Sigmoid colon (tissue), 6 donors: ENCODE measurements at regions not wholly inside any gene's neighbourhood (a gene's known extent, or its start where the extent isn't known, plus 50 kb on each side); places are given as distances from the start of the nearest gene placed in this dataset.

Experiments
- DNase-seq: peaks from one replicate; pipeline ENCODE4 v3.0.0-alpha.2; 2019
- H3K27ac ChIP-seq, 4 donors: fragments of 200-600 bp; sonication (generic); one replicate each; pipeline ENCODE4 v1.5.1; 2016 to 2019; ENCODE audit warnings: mild to moderate bottlenecking in 1 of 4
- H3K27me3 ChIP-seq, 3 donors: fragments of 200-600 bp; sonication (generic); one replicate each; pipeline ENCODE4 v1.5.1; 2019; ENCODE audit warnings: mild to moderate bottlenecking in 1 of 3
- H3K36me3 ChIP-seq, 4 donors: fragments of 200-600 bp; sonication (generic); one replicate each; pipeline ENCODE4 v1.5.1; 2016 to 2019
- H3K4me1 ChIP-seq, 4 donors: fragments of 200-600 bp; sonication (generic); one replicate each; pipeline ENCODE4 v1.5.1; 2017 to 2019
- H3K4me3 ChIP-seq, 4 donors: fragments of 200-600 bp; sonication (generic); one replicate each; pipeline ENCODE4 v1.5.1; 2017 to 2019; ENCODE audit warnings: mild to moderate bottlenecking in 2 of 4, moderate library complexity in 1 of 4
- H3K9me3 ChIP-seq, 4 donors: fragments of 200-600 bp in 3 of 4; sonication (generic) in 3 of 4; one replicate each; pipeline versions ENCODE4 v1.5.1 to v1.6.1; 2013 to 2019
- CTCF ChIP-seq, 4 experiments: fragments of 450-650 bp in 3 of 4; fragments of 200-600 bp in 1 of 4; IDR thresholded peaks; one replicate each; pipeline ENCODE4 v1.5.1; 2016 to 2019; ENCODE audit warnings: antibody characterized with exemption in 4 of 4, mild to moderate bottlenecking in 3 of 4, moderate library complexity in 2 of 4
- EP300 ChIP-seq, 4 donors: sonication (generic); formaldehyde crosslinking; IDR thresholded peaks; one replicate each; pipeline ENCODE4 v1.6.1; 2017; ENCODE audit warnings: antibody characterized with exemption in 4 of 4
- POLR2A ChIP-seq, 2 donors: fragments of 450-650 bp; IDR thresholded peaks; one replicate each; pipeline ENCODE4 v1.6.1; 2016; ENCODE audit warnings: antibody characterized with exemption in 2 of 2, mild to moderate bottlenecking in 2 of 2, moderate library complexity in 2 of 2
- POLR2AphosphoS5 ChIP-seq, 4 donors: sonication (generic); formaldehyde crosslinking; IDR thresholded peaks; one replicate each; pipeline ENCODE4 v1.6.1; 2017; ENCODE audit warnings: antibody characterized with exemption in 4 of 4
- WGBS, 2 donors: extraction: QIAGEN DNeasy Blood & Tissue Kit; methylation state at CpG; one replicate each; pipeline ENCODE4 v1.1.7; 2013; 5-methylcytosine and 5-hydroxymethylcytosine counted together
- intact Hi-C: fragments of 100-400 bp; cut with DNase I; formaldehyde crosslinking; loops from one replicate; pipeline ENCODE4 v1.15.1; 2023
- donor health status: healthy with polysubstance abuse.
- donor health status: healthy.

DNA sequence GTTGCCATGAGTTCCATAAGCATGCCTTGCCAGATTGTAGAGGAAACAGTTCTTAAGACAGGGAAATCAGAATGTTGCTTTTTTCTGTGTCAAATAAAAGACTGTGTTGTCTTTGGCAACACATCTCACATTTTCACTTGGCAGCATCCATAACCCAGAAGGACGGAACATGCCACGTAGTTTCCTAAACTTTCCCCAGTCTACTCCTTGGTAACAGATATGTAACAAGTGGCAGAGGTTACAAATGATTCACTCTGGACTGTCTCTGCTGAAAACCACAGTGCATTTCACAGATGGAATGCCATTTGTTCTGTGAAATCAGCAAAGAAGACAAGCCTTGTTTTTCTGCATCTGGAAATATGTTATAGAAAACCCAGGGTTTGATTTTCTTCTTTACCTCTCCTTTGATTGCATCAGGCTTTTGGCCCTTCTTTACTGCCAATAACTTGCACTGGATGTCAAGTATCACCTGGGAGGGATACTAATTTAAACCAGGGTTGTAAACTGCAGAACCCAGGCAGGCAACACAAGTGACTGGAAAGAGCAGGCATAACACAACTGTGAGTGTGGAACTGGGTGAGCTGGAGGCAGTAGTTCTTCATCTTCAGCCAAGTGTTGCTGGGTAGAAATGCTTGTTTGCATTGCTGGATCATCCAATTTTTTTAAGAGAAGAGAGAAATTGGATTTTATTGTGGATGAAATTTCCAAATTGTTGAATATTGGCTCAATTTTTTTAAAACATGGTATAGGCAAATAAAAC, 124.4 kb upstream of the FOXB1 start:
- peaks cover 0 to 29% (median 5%) of the 10 kb centered on the region in 3 donors for H3K27me3 ChIP-seq
- H3K27ac ChIP-seq: no peak overlapping the region
- intact Hi-C loops: no loop called here
- H3K4me3 ChIP-seq: no peak overlapping the region
- no peaks in the 10 kb centered on the region for H3K9me3 ChIP-seq
- no peaks in the 10 kb centered on the region for H3K36me3 ChIP-seq
- no peaks in the 10 kb centered on the region for H3K4me1 ChIP-seq
- no peak for DNase-seq
- TF ChIP-seq POLR2AphosphoS5 (IDR thresholded peaks at IDR 0.05): no peak
- no peak for TF ChIP-seq POLR2A (IDR thresholded peaks at IDR 0.05)
- no peak for TF ChIP-seq CTCF (IDR thresholded peaks at IDR 0.05)
- TF ChIP-seq EP300 (IDR thresholded peaks at IDR 0.05): no peak
- 63 to 81% methylated on average over 2 of the region's 2 CpGs for WGBS, 2 donors

- no peaks in the 10 kb centered on the region for H3K9me3 ChIP-seq
- no peaks in the 10 kb centered on the region for H3K36me3 ChIP-seq
- peaks cover 0 to 33% (median 5%) of the 10 kb centered on the region in 3 donors for H3K27me3 ChIP-seq
- H3K4me1 ChIP-seq: no peaks in the 10 kb centered on the region
- DNase-seq: no peak
- no peak overlapping the region for H3K4me3 ChIP-seq
- 71 to 78% methylated on average over 5 of the region's 5 CpGs for WGBS, 2 donors
- H3K27ac ChIP-seq: no peak overlapping the region
- TF ChIP-seq POLR2AphosphoS5 (IDR thresholded peaks at IDR 0.05) (no peak), EP300 (IDR thresholded peaks at IDR 0.05) (no peak), POLR2A (IDR thresholded peaks at IDR 0.05) (no peak), CTCF (IDR thresholded peaks at IDR 0.05) (no peak)
- intact Hi-C loops: no loop called here
Measured at GRCh38 chr15:59876140-59876539, 128.0 kb upstream of the FOXB1 start.

DNA sequence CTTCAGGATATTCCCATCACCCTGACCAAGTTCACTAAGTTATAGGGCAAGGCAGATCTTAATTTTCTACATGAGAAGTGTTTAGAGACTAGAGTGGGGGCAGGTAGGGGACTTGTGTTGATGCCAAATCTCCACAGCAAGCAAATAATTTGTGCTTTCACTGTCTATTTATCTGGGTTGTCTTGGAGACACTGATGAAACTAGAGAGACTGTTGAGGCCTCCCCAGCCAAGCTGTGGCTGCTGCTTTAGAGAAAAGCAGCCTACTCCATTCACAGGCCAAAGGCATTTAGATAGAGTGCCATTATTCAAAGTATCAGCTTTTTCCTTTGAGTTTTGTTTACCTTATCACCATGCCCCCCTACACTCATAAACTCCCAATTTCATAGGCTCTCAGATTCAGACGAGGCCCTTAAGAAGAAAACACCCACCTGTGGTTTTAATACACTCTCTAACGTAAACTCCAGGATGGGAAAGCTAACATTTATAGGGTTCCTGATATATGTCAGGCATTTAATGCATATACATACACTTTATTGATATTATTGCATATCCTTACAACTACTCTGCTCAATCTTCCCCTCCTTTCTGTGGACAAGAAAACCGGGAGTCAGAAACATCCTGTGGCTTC, 130.4 kb upstream of the FOXB1 start:
- DNase-seq: no peak
- intact Hi-C loops: no loop called here
- H3K27me3 ChIP-seq: peaks cover 0 to 28% (median 5%) of the 10 kb centered on the region in 3 donors
- H3K36me3 ChIP-seq: no peaks in the 10 kb centered on the region
- H3K27ac ChIP-seq: no peak overlapping the region
- no peak overlapping the region for H3K4me3 ChIP-seq
- H3K4me1 ChIP-seq: no peaks in the 10 kb centered on the region
- no peaks in the 10 kb centered on the region for H3K9me3 ChIP-seq
- TF ChIP-seq EP300 (IDR thresholded peaks at IDR 0.05) (no peak), POLR2AphosphoS5 (IDR thresholded peaks at IDR 0.05) (no peak), CTCF (IDR thresholded peaks at IDR 0.05) (no peak), POLR2A (IDR thresholded peaks at IDR 0.05) (no peak)
- WGBS, 2 donors: 56 to 57% methylated on average over 3 of the region's 3 CpGs

DNA sequence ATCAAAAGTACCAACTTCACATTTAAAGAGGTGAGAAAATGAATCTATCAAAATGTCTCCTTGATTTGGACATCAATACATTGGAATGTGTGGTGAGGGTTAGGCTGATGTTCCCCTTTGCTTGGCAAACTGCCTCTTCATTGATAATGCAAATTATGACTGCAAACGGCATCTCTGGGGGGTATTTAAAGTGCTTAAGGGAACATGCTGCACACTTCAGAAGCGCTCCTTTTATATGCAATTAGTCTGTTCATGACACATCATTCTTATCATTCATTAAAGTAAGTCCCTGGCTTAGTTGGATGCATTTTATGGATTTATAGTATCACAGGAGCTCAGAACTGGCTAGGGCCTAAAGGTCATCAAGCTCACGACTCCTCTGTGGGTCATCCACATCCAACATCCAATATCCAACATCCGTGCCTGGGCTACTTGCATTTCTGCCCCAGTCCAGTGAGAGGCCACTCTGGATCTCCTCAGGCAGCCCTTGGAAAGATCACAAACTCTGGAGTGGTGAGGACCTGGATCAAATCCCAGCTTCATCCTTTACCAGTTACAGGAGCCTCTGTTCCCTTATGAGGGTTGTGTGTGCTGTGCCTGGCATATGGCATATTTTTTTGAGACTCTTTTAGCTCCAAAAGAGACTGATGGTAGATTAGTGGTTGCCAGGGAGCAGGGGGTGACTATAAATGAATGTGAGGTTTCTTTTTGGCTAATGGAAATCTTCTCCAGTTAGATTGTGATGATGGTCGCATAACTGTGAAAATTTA, 136.8 kb upstream of the FOXB1 start:
- Histone ChIP-seq H3K9me3 (no peaks in the 10 kb centered on the region), H3K4me1 (no peaks in the 10 kb centered on the region), H3K4me3 (no peak overlapping the region), H3K27me3 (no peaks in the 10 kb centered on the region), H3K36me3 (no peaks in the 10 kb centered on the region), H3K27ac (no peak overlapping the region)
- intact Hi-C loops: no loop called here
- DNase-seq: no peak
- TF ChIP-seq EP300 (IDR thresholded peaks at IDR 0.05) (no peak), CTCF (IDR thresholded peaks at IDR 0.05) (no peak), POLR2AphosphoS5 (IDR thresholded peaks at IDR 0.05) (no peak), POLR2A (IDR thresholded peaks at IDR 0.05) (no peak)
- 51 to 81% methylated on average over 5 of the region's 5 CpGs for WGBS, 2 donors
